ENCODE measurements at regions not wholly inside any gene's neighbourhood (a gene's known extent, or its start where the extent isn't known, plus 50 kb on each side); places are given as distances from the start of the nearest gene placed in this dataset.
"Not testable (repeated sequence)": the region's sequence is repeated elsewhere in the genome, so short reads cannot be mapped to it uniquely, and the experiment has no call there.

DNA sequence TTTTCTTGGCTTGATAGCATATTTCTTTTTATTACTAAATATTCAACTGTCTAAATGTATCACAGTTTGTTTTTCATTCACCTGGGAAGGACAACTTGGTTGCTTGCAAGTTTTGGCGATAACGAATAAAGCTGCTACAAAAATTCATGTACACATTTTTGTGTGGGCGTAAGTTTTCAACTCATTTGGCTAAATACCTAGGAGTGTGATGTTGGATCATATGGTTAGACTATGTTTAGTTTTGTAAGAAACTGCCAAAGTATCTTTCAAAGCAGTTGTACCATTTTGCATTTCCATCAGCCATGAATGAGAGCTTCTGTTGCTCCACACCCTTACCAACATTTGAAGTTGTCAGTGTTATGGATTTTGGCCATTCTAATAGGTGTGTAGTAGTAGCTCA lies 428.0 kb downstream of the ACTL7B start:
- Histone ChIP-seq H3K4me3 (ENCODE audit: severe bottlenecking) (no peak overlapping the region), H3K9me3 (ENCODE audit: severe bottlenecking) (peaks cover 12% of the 10 kb centered on the region), H3K36me3 (ENCODE audit: low read depth) (no peaks in the 10 kb centered on the region), H3K27ac (ENCODE audit: poor library complexity, severe bottlenecking) (no peak overlapping the region), H3K4me1 (ENCODE audit: insufficient read depth, poor library complexity, severe bottlenecking) (no peaks in the 10 kb centered on the region), H3K27me3 (ENCODE audit: insufficient read depth, poor library complexity, severe bottlenecking) (no peaks in the 10 kb centered on the region)
- ATAC-seq (ENCODE audit: low read depth) (no peak), DNase-seq (ENCODE audit: low spot score) (no peak)
- TF ChIP-seq, protein P1, sequence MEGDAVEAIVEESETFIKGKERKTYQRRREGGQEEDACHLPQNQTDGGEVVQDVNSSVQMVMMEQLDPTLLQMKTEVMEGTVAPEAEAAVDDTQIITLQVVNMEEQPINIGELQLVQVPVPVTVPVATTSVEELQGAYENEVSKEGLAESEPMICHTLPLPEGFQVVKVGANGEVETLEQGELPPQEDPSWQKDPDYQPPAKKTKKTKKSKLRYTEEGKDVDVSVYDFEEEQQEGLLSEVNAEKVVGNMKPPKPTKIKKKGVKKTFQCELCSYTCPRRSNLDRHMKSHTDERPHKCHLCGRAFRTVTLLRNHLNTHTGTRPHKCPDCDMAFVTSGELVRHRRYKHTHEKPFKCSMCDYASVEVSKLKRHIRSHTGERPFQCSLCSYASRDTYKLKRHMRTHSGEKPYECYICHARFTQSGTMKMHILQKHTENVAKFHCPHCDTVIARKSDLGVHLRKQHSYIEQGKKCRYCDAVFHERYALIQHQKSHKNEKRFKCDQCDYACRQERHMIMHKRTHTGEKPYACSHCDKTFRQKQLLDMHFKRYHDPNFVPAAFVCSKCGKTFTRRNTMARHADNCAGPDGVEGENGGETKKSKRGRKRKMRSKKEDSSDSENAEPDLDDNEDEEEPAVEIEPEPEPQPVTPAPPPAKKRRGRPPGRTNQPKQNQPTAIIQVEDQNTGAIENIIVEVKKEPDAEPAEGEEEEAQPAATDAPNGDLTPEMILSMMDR (IDR thresholded peaks at IDR 0.05; ENCODE audit: poor library complexity, severe bottlenecking) = no peak

DNA sequence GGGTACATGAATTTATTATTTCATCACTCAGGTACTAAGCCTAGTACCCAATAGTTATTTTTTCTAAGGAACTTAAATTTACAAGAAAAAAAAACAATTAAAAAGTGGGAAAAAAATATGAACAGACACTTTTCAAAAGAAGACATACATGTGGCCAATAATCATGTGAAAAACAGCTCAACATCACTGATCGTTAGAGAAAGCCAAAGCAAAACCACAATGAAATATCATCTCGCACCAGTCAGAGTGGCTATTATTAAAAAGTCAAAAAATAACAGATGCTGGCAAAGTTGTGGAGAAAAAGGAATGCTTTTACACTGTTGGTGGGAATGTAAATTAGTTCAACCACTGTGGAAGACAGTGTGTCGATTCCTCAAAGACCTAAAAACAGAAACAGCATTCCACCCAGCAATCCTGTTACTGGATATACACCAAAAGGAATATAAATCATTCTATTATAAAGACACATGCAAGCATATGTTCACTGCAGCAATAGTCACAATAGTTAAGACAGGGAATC lies 429.3 kb downstream of the ACTL7B start:
- not testable (repeated sequence) for H3K4me3 ChIP-seq (ENCODE audit: severe bottlenecking); H3K27ac ChIP-seq (ENCODE audit: poor library complexity, severe bottlenecking); H3K36me3 ChIP-seq (ENCODE audit: low read depth); H3K4me1 ChIP-seq (ENCODE audit: insufficient read depth, poor library complexity, severe bottlenecking); H3K9me3 ChIP-seq (ENCODE audit: severe bottlenecking); H3K27me3 ChIP-seq (ENCODE audit: insufficient read depth, poor library complexity, severe bottlenecking); ATAC-seq (ENCODE audit: low read depth); DNase-seq (ENCODE audit: low spot score)

DNA sequence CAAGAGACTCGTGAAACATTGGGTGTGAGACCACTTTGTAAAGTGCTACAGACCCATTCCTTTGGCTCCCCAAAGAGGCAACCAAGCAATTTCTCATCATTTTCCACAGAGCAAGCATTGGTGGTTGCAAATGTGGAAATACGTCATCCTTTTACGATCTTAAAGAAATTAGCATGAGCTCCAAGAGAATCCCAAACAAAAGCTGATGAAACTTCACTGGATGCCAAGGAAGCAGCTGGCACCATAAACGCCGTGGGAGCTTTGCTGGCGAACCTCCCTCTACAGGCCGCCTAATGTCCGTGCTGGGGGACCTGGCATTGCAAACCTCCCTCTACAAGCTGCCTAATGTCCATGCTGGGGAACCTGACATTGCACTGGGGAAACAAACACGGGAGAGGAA lies 432.4 kb downstream of the ACTL7B start:
- H3K4me1 ChIP-seq (ENCODE audit: insufficient read depth, poor library complexity, severe bottlenecking) = no peaks in the 10 kb centered on the region
- no peak overlapping the region for H3K4me3 ChIP-seq (ENCODE audit: severe bottlenecking)
- DNase-seq (ENCODE audit: low spot score) (no peak), ATAC-seq (ENCODE audit: low read depth) (no peak)
- no peaks in the 10 kb centered on the region for H3K9me3 ChIP-seq (ENCODE audit: severe bottlenecking)
- H3K27ac ChIP-seq (ENCODE audit: poor library complexity, severe bottlenecking) = no peak overlapping the region
- TF ChIP-seq, protein P1 (IDR thresholded peaks at IDR 0.05; ENCODE audit: poor library complexity, severe bottlenecking) = no peak
- no peaks in the 10 kb centered on the region for H3K27me3 ChIP-seq (ENCODE audit: insufficient read depth, poor library complexity, severe bottlenecking)
- H3K36me3 ChIP-seq (ENCODE audit: low read depth) = no peaks in the 10 kb centered on the region

DNA sequence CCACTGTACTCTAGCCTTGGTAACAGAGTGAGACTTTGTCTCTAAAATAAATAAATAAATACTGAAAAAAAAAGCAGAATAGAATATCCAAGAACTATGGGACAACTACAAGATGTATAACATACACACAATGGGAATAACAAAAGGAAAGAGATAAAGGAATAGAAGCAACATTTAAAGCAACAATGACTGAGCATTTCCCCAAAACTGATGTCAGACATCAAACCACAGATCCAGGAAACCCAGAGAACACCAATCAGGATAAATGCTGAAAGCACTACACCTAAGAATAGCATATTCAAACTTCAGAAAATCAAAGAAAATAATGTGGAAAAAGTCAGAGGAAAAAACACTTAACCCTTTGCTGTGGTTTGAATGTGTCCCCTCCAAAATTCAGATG lies 436.4 kb downstream of the ACTL7B start:
- TF ChIP-seq, protein P1 (IDR thresholded peaks at IDR 0.05; ENCODE audit: poor library complexity, severe bottlenecking) = no peak
- Histone ChIP-seq H3K4me3 (ENCODE audit: severe bottlenecking) (no peak overlapping the region), H3K27me3 (ENCODE audit: insufficient read depth, poor library complexity, severe bottlenecking) (no peaks in the 10 kb centered on the region), H3K9me3 (ENCODE audit: severe bottlenecking) (no peaks in the 10 kb centered on the region), H3K4me1 (ENCODE audit: insufficient read depth, poor library complexity, severe bottlenecking) (no peaks in the 10 kb centered on the region), H3K36me3 (ENCODE audit: low read depth) (no peaks in the 10 kb centered on the region), H3K27ac (ENCODE audit: poor library complexity, severe bottlenecking) (no peak overlapping the region)
- DNase-seq (ENCODE audit: low spot score) (no peak), ATAC-seq (ENCODE audit: low read depth) (no peak)

DNA sequence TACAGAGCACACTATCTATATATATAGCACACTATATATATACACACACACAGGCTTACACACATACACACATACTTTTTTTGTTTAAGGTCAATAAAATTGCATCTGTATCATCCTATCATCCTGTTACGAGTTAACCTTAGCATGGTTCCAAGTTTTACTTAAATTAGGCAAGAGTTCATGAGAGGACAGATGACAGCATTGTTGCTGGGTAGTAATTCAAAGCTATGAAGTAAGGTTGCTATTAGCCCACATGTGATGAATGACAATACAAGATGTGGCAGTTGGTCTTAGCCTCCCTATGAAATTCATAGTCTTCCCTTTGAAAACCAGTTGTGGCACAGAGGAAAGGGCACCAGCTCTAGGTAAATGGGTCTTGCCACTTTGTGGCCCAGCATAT lies 438.1 kb downstream of the ACTL7B start:
- Histone ChIP-seq H3K36me3 (ENCODE audit: low read depth) (no peaks in the 10 kb centered on the region), H3K4me3 (ENCODE audit: severe bottlenecking) (no peak overlapping the region), H3K27ac (ENCODE audit: poor library complexity, severe bottlenecking) (no peak overlapping the region), H3K4me1 (ENCODE audit: insufficient read depth, poor library complexity, severe bottlenecking) (no peaks in the 10 kb centered on the region), H3K9me3 (ENCODE audit: severe bottlenecking) (no peaks in the 10 kb centered on the region), H3K27me3 (ENCODE audit: insufficient read depth, poor library complexity, severe bottlenecking) (no peaks in the 10 kb centered on the region)
- DNase-seq (ENCODE audit: low spot score) (no peak), ATAC-seq (ENCODE audit: low read depth) (no peak)
- TF ChIP-seq, protein P1 (IDR thresholded peaks at IDR 0.05; ENCODE audit: poor library complexity, severe bottlenecking) = no peak

All from RWPE2 (cell line).